SK-N-SH (cell line): ENCODE measurements at regions not wholly inside any gene's neighbourhood (a gene's known extent, or its start where the extent isn't known, plus 50 kb on each side); places are given as distances from the start of the nearest gene placed in this dataset.

Source experiments
- CTCF ChIA-PET: fragments of 300-600, 350-600 bp; formaldehyde crosslinking; extraction: SDS; loops from one replicate; lab custom pipeline; 2021; lab: Yijun Ruan, JAX
- POLR2A ChIA-PET: fragments of 350-600 bp; sonication (Branson Sonifier 250); formaldehyde crosslinking; extraction: SDS; loops from one replicate; lab custom pipeline; 2020; ENCODE audit warnings: antibody characterized with exemption, inconsistent platforms; lab: Yijun Ruan, JAX
- DNase-seq: peaks from one replicate; pipeline ENCODE4 v3.0.0; 2012
- H2AFZ ChIP-seq: fragments of 200-600 bp; sonication (generic); 2 replicates; pipeline ENCODE4 v1.8.1; 2016; ENCODE audit warnings: antibody characterized with exemption, mild to moderate bottlenecking, low read depth
- H3F3A ChIP-seq: fragments of 200-600 bp; sonication (generic); replicated peaks from 2 replicates; pipeline ENCODE3; 2016; ENCODE audit warnings: antibody characterized with exemption, mild to moderate bottlenecking; ENCODE audit not compliant: insufficient read depth
- H3K27ac ChIP-seq, 2 experiments: fragments of 200-500 bp in 1 of 2; fragments of 200-600 bp in 1 of 2; sonication (Bioruptor generic) in 1 of 2; sonication (generic), shearing (Covaris generic) in 1 of 2; 2 replicates each; pipeline versions ENCODE4 v1.5.1 to v1.6.1; 2014 to 2016; ENCODE audit warnings: low read depth in 2 of 2, inconsistent platforms in 1 of 2, low read length in 1 of 2, mild to moderate bottlenecking in 1 of 2, mixed read lengths in 1 of 2
- H3K27me3 ChIP-seq: fragments of 200-600 bp; sonication (generic), shearing (Covaris generic); 2 replicates; pipeline ENCODE4 v1.6.1; 2016; ENCODE audit warnings: mixed run types; ENCODE audit not compliant: insufficient read depth
- H3K36me3 ChIP-seq, 2 experiments: fragments of 200-500 bp in 1 of 2; fragments of 200-600 bp in 1 of 2; sonication (Bioruptor generic) in 1 of 2; sonication (generic) in 1 of 2; replicated peaks in 1 of 2; 2 replicates each; pipeline versions ENCODE3 to v1.5.1; 2014 to 2016; ENCODE audit warnings: low read length in 1 of 2, mild to moderate bottlenecking in 1 of 2; ENCODE audit not compliant: insufficient read depth in 2 of 2, control insufficient read depth in 1 of 2
- H3K4me1 ChIP-seq, 2 experiments: fragments of 200-500 bp in 1 of 2; fragments of 200-600 bp in 1 of 2; sonication (Bioruptor generic) in 1 of 2; sonication (generic), shearing (Covaris generic) in 1 of 2; 2 replicates each; pipeline versions ENCODE4 v1.5.1 to v1.6.1; 2014 to 2016; ENCODE audit warnings: low read depth in 1 of 2, low read length in 1 of 2, mixed run types in 1 of 2; ENCODE audit not compliant: insufficient read depth in 2 of 2, control insufficient read depth in 1 of 2
- H3K4me2 ChIP-seq: fragments of 200-600 bp; sonication (generic), shearing (Covaris generic); 2 replicates; pipeline ENCODE4 v1.6.1; 2017; ENCODE audit warnings: mixed run types
- H3K4me3 ChIP-seq, 2 experiments: fragments of 200-500 bp in 1 of 2; fragments of 200-600 bp in 1 of 2; sonication (Bioruptor generic) in 1 of 2; sonication (generic), shearing (Covaris generic) in 1 of 2; 2 replicates each; pipeline versions ENCODE4 v1.5.1 to v1.8.1; 2014 to 2016; ENCODE audit warnings: low read depth in 2 of 2, inconsistent platforms in 1 of 2, low read length in 1 of 2, mild to moderate bottlenecking in 1 of 2, mixed read lengths in 1 of 2, moderate library complexity in 1 of 2
- H3K79me2 ChIP-seq: fragments of 200-600 bp; sonication (generic); 2 replicates; pipeline ENCODE4 v1.8.1; 2017; ENCODE audit warnings: mild to moderate bottlenecking; ENCODE audit not compliant: insufficient read depth
- H3K9ac ChIP-seq: fragments of 200-600 bp; sonication (generic); 2 replicates; pipeline ENCODE4 v1.6.1; 2017; ENCODE audit warnings: mixed run types
- H3K9me2 ChIP-seq: fragments of 200-600 bp; sonication (generic); 2 replicates; pipeline ENCODE4 v1.6.1; 2017; ENCODE audit warnings: mixed run types
- H3K9me3 ChIP-seq: fragments of 200-600 bp; sonication (generic); 2 replicates; pipeline ENCODE4 v1.6.1; 2017; ENCODE audit warnings: mixed run types, mild to moderate bottlenecking, moderate library complexity
- H4K20me1 ChIP-seq: fragments of 200-600 bp; sonication (generic); 2 replicates; pipeline ENCODE4 v1.6.1; 2017; ENCODE audit warnings: mild to moderate bottlenecking, mixed run types; ENCODE audit not compliant: insufficient read depth
- FOXJ3 ChIP-seq: sonication (generic); formaldehyde crosslinking; IDR thresholded peaks from 2 replicates; pipeline ENCODE4 v1.5.1; 2020; ENCODE audit warnings: mild to moderate bottlenecking, missing genetic modification reagents
- FOXM1 ChIP-seq: IDR thresholded peaks from 2 replicates; pipeline ENCODE4 v1.4.0; 2012; ENCODE audit warnings: low read depth, mild to moderate bottlenecking
- IRF3 ChIP-seq: fragments of 150-350 bp; IDR thresholded peaks from 2 replicates; pipeline ENCODE4 v1.6.1; 2016; ENCODE audit warnings: mild to moderate bottlenecking, low read depth, low read length
- NRF1 ChIP-seq: IDR thresholded peaks from 2 replicates; pipeline ENCODE4 v1.6.1; 2012; ENCODE audit warnings: low read depth, mild to moderate bottlenecking, low read length
- POLR2AphosphoS5 ChIP-seq: IDR thresholded peaks from 2 replicates; pipeline ENCODE4 v1.6.1; 2012; ENCODE audit warnings: low read depth, low read length
- RAD21 ChIP-seq: IDR thresholded peaks from 2 replicates; pipeline ENCODE4 v1.6.1; 2012; ENCODE audit warnings: mild to moderate bottlenecking, low read length
- RCOR1 ChIP-seq: fragments of 150-350 bp; IDR thresholded peaks from 2 replicates; pipeline ENCODE4 v1.6.1; 2017; ENCODE audit warnings: antibody characterized with exemption, low read length
- REST ChIP-seq: IDR thresholded peaks from 2 replicates; pipeline ENCODE4 v1.6.1; 2012; ENCODE audit warnings: mild to moderate bottlenecking, low read depth, low read length, moderate library complexity
- ZBTB33 ChIP-seq: IDR thresholded peaks from 2 replicates; pipeline ENCODE4 v1.4.0; 2012; ENCODE audit warnings: low read depth, borderline replicate concordance
- WGBS: methylation state at CpG from one replicate; pipeline ENCODE4 v1.1.6; 2017; ENCODE audit warnings: low lambda C conversion rate; 5-methylcytosine and 5-hydroxymethylcytosine counted together

GRCh38 chr18:38688416-38688815 lies 1122.8 kb upstream of the CELF4 start:
- Histone ChIP-seq H2AFZ (no peak overlapping the region), H3K4me3 (no peak overlapping the region), H3K27ac (no peak overlapping the region), H3F3A (no peaks in the 10 kb centered on the region), H3K4me2 (no peak overlapping the region), H3K9me3 (no peaks in the 10 kb centered on the region), H4K20me1 (no peaks in the 10 kb centered on the region), H3K9ac (no peak overlapping the region), H3K4me1 (no peaks in the 10 kb centered on the region), H3K36me3 (no peaks in the 10 kb centered on the region), H3K79me2 (no peaks in the 10 kb centered on the region), H3K27me3 (no peaks in the 10 kb centered on the region), H3K9me2 (no peaks in the 10 kb centered on the region)
- 29% methylated on average over 1 of the region's 1 CpG for WGBS
- no peak for DNase-seq
- ChIA-PET CTCF (interaction anchor here (1.4 kb wide), 1 partner anchor 9 kb away, joined by 4 read pairs; no protein-coding TSS in a partner anchor), POLR2A (no interaction called here)
- no peak for TF ChIP-seq IRF3
- no peak for TF ChIP-seq NRF1
- no peak for TF ChIP-seq ZBTB33
- TF ChIP-seq REST, result no peak
- TF ChIP-seq POLR2AphosphoS5, result no peak

GRCh38 chr18:38670486-38670885 lies 1104.9 kb upstream of the CELF4 start:
- TF ChIP-seq FOXM1 (no peak), RAD21 (no peak), RCOR1 (no peak), FOXJ3 (CRISPR knock-in tag) (no peak)
- Histone ChIP-seq H3K27ac (no peak overlapping the region), H3K79me2 (no peaks in the 10 kb centered on the region), H3K9ac (no peak overlapping the region), H3F3A (no peaks in the 10 kb centered on the region), H3K9me2 (no peaks in the 10 kb centered on the region), H4K20me1 (no peaks in the 10 kb centered on the region), H3K4me1 (no peaks in the 10 kb centered on the region), H3K4me2 (no peak overlapping the region), H3K27me3 (no peaks in the 10 kb centered on the region), H2AFZ (no peak overlapping the region), H3K4me3 (no peak overlapping the region), H3K9me3 (0 out of 2 replicates have a peak, but pooled peaks cover 4% of the 10 kb centered on the region), H3K36me3 (no peaks in the 10 kb centered on the region)
- ChIA-PET CTCF (no interaction called here), POLR2A (no interaction called here)
- no peak for DNase-seq
